SK-N-SH (cell line): ENCODE measurements at regions not wholly inside any gene's neighbourhood (a gene's known extent, or its start where the extent isn't known, plus 50 kb on each side); places are given as distances from the start of the nearest gene placed in this dataset.

Experiments
- CTCF ChIA-PET: fragments of 300-600, 350-600 bp; formaldehyde crosslinking; extraction: SDS; loops from one replicate; lab custom pipeline; 2021; lab: Yijun Ruan, JAX
- POLR2A ChIA-PET: fragments of 350-600 bp; sonication (Branson Sonifier 250); formaldehyde crosslinking; extraction: SDS; loops from one replicate; lab custom pipeline; 2020; ENCODE audit warnings: antibody characterized with exemption, inconsistent platforms; lab: Yijun Ruan, JAX
- DNase-seq: peaks from one replicate; pipeline ENCODE4 v3.0.0; 2012
- H2AFZ ChIP-seq: fragments of 200-600 bp; sonication (generic); 2 replicates; pipeline ENCODE4 v1.8.1; 2016; ENCODE audit warnings: antibody characterized with exemption, mild to moderate bottlenecking, low read depth
- H3F3A ChIP-seq: fragments of 200-600 bp; sonication (generic); replicated peaks from 2 replicates; pipeline ENCODE3; 2016; ENCODE audit warnings: antibody characterized with exemption, mild to moderate bottlenecking; ENCODE audit not compliant: insufficient read depth
- H3K27ac ChIP-seq, 2 experiments: fragments of 200-500 bp in 1 of 2; fragments of 200-600 bp in 1 of 2; sonication (Bioruptor generic) in 1 of 2; sonication (generic), shearing (Covaris generic) in 1 of 2; 2 replicates each; pipeline versions ENCODE4 v1.5.1 to v1.6.1; 2014 to 2016; ENCODE audit warnings: low read depth in 2 of 2, inconsistent platforms in 1 of 2, low read length in 1 of 2, mild to moderate bottlenecking in 1 of 2, mixed read lengths in 1 of 2
- H3K27me3 ChIP-seq: fragments of 200-600 bp; sonication (generic), shearing (Covaris generic); 2 replicates; pipeline ENCODE4 v1.6.1; 2016; ENCODE audit warnings: mixed run types; ENCODE audit not compliant: insufficient read depth
- H3K36me3 ChIP-seq, 2 experiments: fragments of 200-500 bp in 1 of 2; fragments of 200-600 bp in 1 of 2; sonication (Bioruptor generic) in 1 of 2; sonication (generic) in 1 of 2; replicated peaks in 1 of 2; 2 replicates each; pipeline versions ENCODE3 to v1.5.1; 2014 to 2016; ENCODE audit warnings: low read length in 1 of 2, mild to moderate bottlenecking in 1 of 2; ENCODE audit not compliant: insufficient read depth in 2 of 2, control insufficient read depth in 1 of 2
- H3K4me1 ChIP-seq, 2 experiments: fragments of 200-500 bp in 1 of 2; fragments of 200-600 bp in 1 of 2; sonication (Bioruptor generic) in 1 of 2; sonication (generic), shearing (Covaris generic) in 1 of 2; 2 replicates each; pipeline versions ENCODE4 v1.5.1 to v1.6.1; 2014 to 2016; ENCODE audit warnings: low read depth in 1 of 2, low read length in 1 of 2, mixed run types in 1 of 2; ENCODE audit not compliant: insufficient read depth in 2 of 2, control insufficient read depth in 1 of 2
- H3K4me2 ChIP-seq: fragments of 200-600 bp; sonication (generic), shearing (Covaris generic); 2 replicates; pipeline ENCODE4 v1.6.1; 2017; ENCODE audit warnings: mixed run types
- H3K4me3 ChIP-seq, 2 experiments: fragments of 200-500 bp in 1 of 2; fragments of 200-600 bp in 1 of 2; sonication (Bioruptor generic) in 1 of 2; sonication (generic), shearing (Covaris generic) in 1 of 2; 2 replicates each; pipeline versions ENCODE4 v1.5.1 to v1.8.1; 2014 to 2016; ENCODE audit warnings: low read depth in 2 of 2, inconsistent platforms in 1 of 2, low read length in 1 of 2, mild to moderate bottlenecking in 1 of 2, mixed read lengths in 1 of 2, moderate library complexity in 1 of 2
- H3K79me2 ChIP-seq: fragments of 200-600 bp; sonication (generic); 2 replicates; pipeline ENCODE4 v1.8.1; 2017; ENCODE audit warnings: mild to moderate bottlenecking; ENCODE audit not compliant: insufficient read depth
- H3K9ac ChIP-seq: fragments of 200-600 bp; sonication (generic); 2 replicates; pipeline ENCODE4 v1.6.1; 2017; ENCODE audit warnings: mixed run types
- H3K9me2 ChIP-seq: fragments of 200-600 bp; sonication (generic); 2 replicates; pipeline ENCODE4 v1.6.1; 2017; ENCODE audit warnings: mixed run types
- H3K9me3 ChIP-seq: fragments of 200-600 bp; sonication (generic); 2 replicates; pipeline ENCODE4 v1.6.1; 2017; ENCODE audit warnings: mixed run types, mild to moderate bottlenecking, moderate library complexity
- H4K20me1 ChIP-seq: fragments of 200-600 bp; sonication (generic); 2 replicates; pipeline ENCODE4 v1.6.1; 2017; ENCODE audit warnings: mild to moderate bottlenecking, mixed run types; ENCODE audit not compliant: insufficient read depth
- ELF1 ChIP-seq: IDR thresholded peaks from 2 replicates; pipeline ENCODE4 v1.4.0; 2012
- FOSL2 ChIP-seq: IDR thresholded peaks from 2 replicates; pipeline ENCODE4 v1.4.0; 2012; ENCODE audit warnings: low read depth, mild to moderate bottlenecking, moderate library complexity, borderline replicate concordance
- FOXM1 ChIP-seq: IDR thresholded peaks from 2 replicates; pipeline ENCODE4 v1.4.0; 2012; ENCODE audit warnings: low read depth, mild to moderate bottlenecking
- JUND ChIP-seq: IDR thresholded peaks from 2 replicates; pipeline ENCODE4 v1.4.0; 2012
- MAX ChIP-seq: IDR thresholded peaks from 2 replicates; pipeline ENCODE4 v1.4.0; 2012; ENCODE audit warnings: low read depth
- MEF2A ChIP-seq: IDR thresholded peaks from 2 replicates; pipeline ENCODE4 v1.4.0; 2012; ENCODE audit warnings: low read depth, borderline replicate concordance
- PBX3 ChIP-seq: IDR thresholded peaks from 2 replicates; pipeline ENCODE4; 2012
- POLR2AphosphoS5 ChIP-seq: IDR thresholded peaks from 2 replicates; pipeline ENCODE4 v1.6.1; 2012; ENCODE audit warnings: low read depth, low read length
- REST ChIP-seq: IDR thresholded peaks from 2 replicates; pipeline ENCODE4 v1.6.1; 2012; ENCODE audit warnings: mild to moderate bottlenecking, low read depth, low read length, moderate library complexity
- SIN3A ChIP-seq: IDR thresholded peaks from 2 replicates; pipeline ENCODE4 v1.6.1; 2012; ENCODE audit warnings: low read depth, mild to moderate bottlenecking, low read length, moderate library complexity, borderline replicate concordance
- SMC3 ChIP-seq: IDR thresholded peaks from 2 replicates; pipeline ENCODE4 v1.6.1; 2012; ENCODE audit warnings: low read depth, low read length, improper control_type of control experiment
- TCF12 ChIP-seq: IDR thresholded peaks from 2 replicates; pipeline ENCODE4 v1.4.0; 2012
- TEAD4 ChIP-seq: IDR thresholded peaks from 2 replicates; pipeline ENCODE4 v1.4.0; 2012; ENCODE audit warnings: mild to moderate bottlenecking, borderline replicate concordance; ENCODE audit not compliant: insufficient read depth
- YY1 ChIP-seq: IDR thresholded peaks from 2 replicates; pipeline ENCODE4 v1.4.0; 2012; ENCODE audit warnings: low read depth, mild to moderate bottlenecking
- WGBS: methylation state at CpG from one replicate; pipeline ENCODE4 v1.1.6; 2017; ENCODE audit warnings: low lambda C conversion rate; 5-methylcytosine and 5-hydroxymethylcytosine counted together

GRCh38 chr6:88369262-88369661, 203.1 kb upstream of the CNR1 start:
- H3K9me3 ChIP-seq, result no peaks in the 10 kb centered on the region
- WGBS, result 84% methylated on average over 3 of the region's 3 CpGs
- H3F3A ChIP-seq, result no peaks in the 10 kb centered on the region
- TF ChIP-seq MAX, result no peak
- no peak for TF ChIP-seq FOXM1
- no peak for TF ChIP-seq TCF12
- no peak for TF ChIP-seq SMC3
- DNase-seq, result no peak
- no peaks in the 10 kb centered on the region for H3K4me1 ChIP-seq
- no peak overlapping the region for H2AFZ ChIP-seq
- H3K79me2 ChIP-seq, result no peaks in the 10 kb centered on the region
- CTCF ChIA-PET, result no interaction called here
- H3K27me3 ChIP-seq, result no peaks in the 10 kb centered on the region
- no peak overlapping the region for H3K4me2 ChIP-seq
- no peak overlapping the region for H3K4me3 ChIP-seq
- no peak overlapping the region for H3K27ac ChIP-seq
- POLR2A ChIA-PET, result no interaction called here
- no peak overlapping the region for H3K9ac ChIP-seq
- no peaks in the 10 kb centered on the region for H4K20me1 ChIP-seq
- no peaks in the 10 kb centered on the region for H3K36me3 ChIP-seq
- H3K9me2 ChIP-seq, result no peaks in the 10 kb centered on the region

- Histone ChIP-seq H3F3A (no peaks in the 10 kb centered on the region), H3K27ac (peak overlapping the region in 1 of 2 experiments; percentile 50; a peak in 2 of 4 replicates), H3K36me3 (no peaks in the 10 kb centered on the region), H3K9me2 (no peaks in the 10 kb centered on the region), H4K20me1 (no peaks in the 10 kb centered on the region), H3K9ac (no peak overlapping the region), H3K4me1 (no peaks in the 10 kb centered on the region), H3K9me3 (no peaks in the 10 kb centered on the region), H3K4me3 (no peak overlapping the region), H3K79me2 (no peaks in the 10 kb centered on the region), H3K27me3 (no peaks in the 10 kb centered on the region), H3K4me2 (no peak overlapping the region), H2AFZ (no peak overlapping the region)
- ChIA-PET POLR2A (no interaction called here), CTCF (no interaction called here)
- TF ChIP-seq FOSL2 (peak; percentile 56; the same call in 1 of the 2 replicates), SIN3A (no peak), PBX3 (peak; percentile 27; the same call in 1 of the 2 replicates), MEF2A (no peak), POLR2AphosphoS5 (no peak), JUND (peak; percentile 52; the same call in 1 of the 2 replicates), TCF12 (peak; percentile 61)
- no peak for DNase-seq
- 28% methylated on average over 2 of the region's 2 CpGs for WGBS
Measured at GRCh38 chr6:88368071-88368787, 202.1 kb upstream of the CNR1 start.

- no peaks in the 10 kb centered on the region for H3F3A ChIP-seq
- no peak overlapping the region for H2AFZ ChIP-seq
- TF ChIP-seq ELF1 (no peak), YY1 (no peak), TEAD4 (no peak), REST (no peak), SMC3 (no peak)
- no peaks in the 10 kb centered on the region for H3K9me3 ChIP-seq
- no peak for DNase-seq
- H3K9me2 ChIP-seq, result no peaks in the 10 kb centered on the region
- H3K36me3 ChIP-seq, result no peaks in the 10 kb centered on the region
- H3K4me1 ChIP-seq, result no peaks in the 10 kb centered on the region
- H3K27ac ChIP-seq, result no peak overlapping the region
- no peaks in the 10 kb centered on the region for H3K27me3 ChIP-seq
- no peaks in the 10 kb centered on the region for H3K79me2 ChIP-seq
- H4K20me1 ChIP-seq, result no peaks in the 10 kb centered on the region
- no peak overlapping the region for H3K4me2 ChIP-seq
- ChIA-PET CTCF (no interaction called here), POLR2A (no interaction called here)
- no peak overlapping the region for H3K9ac ChIP-seq
- 54% methylated on average over 1 of the region's 1 CpG for WGBS
- H3K4me3 ChIP-seq, result no peak overlapping the region
Measured at GRCh38 chr6:88367248-88367647, 201.1 kb upstream of the CNR1 start.
